HUES48 (cell line): ENCODE measurements at regions not wholly inside any gene's neighbourhood (a gene's known extent, or its start where the extent isn't known, plus 50 kb on each side); places are given as distances from the start of the nearest gene placed in this dataset.

Source experiments
- H3K27ac ChIP-seq: one replicate; pipeline ENCODE4 v1.7.0; 2013; ENCODE audit warnings: low read depth, low read length, inconsistent platforms
- H3K27me3 ChIP-seq: 2 replicates; pipeline ENCODE4 v1.6.1; 2013; ENCODE audit warnings: mild to moderate bottlenecking, low read length; ENCODE audit not compliant: control insufficient read depth, insufficient read depth
- H3K36me3 ChIP-seq: 2 replicates; pipeline ENCODE4 v1.6.1; 2013; ENCODE audit warnings: low read length; ENCODE audit not compliant: control insufficient read depth, insufficient read depth
- H3K4me1 ChIP-seq: 2 replicates; pipeline ENCODE4 v1.6.1; 2013; ENCODE audit warnings: mild to moderate bottlenecking, low read length; ENCODE audit not compliant: control insufficient read depth, insufficient read depth
- H3K4me3 ChIP-seq: 2 replicates; pipeline ENCODE4 v1.5.1; 2013; ENCODE audit warnings: mild to moderate bottlenecking, low read depth, low read length
- H3K9ac ChIP-seq: 2 replicates; pipeline ENCODE4 v1.6.1; 2013; ENCODE audit warnings: mild to moderate bottlenecking, low read depth, low read length, moderate library complexity
- H3K9me3 ChIP-seq: 2 replicates; pipeline ENCODE4 v1.6.1; 2013; ENCODE audit warnings: low read length; ENCODE audit not compliant: control insufficient read depth, insufficient read depth

DNA sequence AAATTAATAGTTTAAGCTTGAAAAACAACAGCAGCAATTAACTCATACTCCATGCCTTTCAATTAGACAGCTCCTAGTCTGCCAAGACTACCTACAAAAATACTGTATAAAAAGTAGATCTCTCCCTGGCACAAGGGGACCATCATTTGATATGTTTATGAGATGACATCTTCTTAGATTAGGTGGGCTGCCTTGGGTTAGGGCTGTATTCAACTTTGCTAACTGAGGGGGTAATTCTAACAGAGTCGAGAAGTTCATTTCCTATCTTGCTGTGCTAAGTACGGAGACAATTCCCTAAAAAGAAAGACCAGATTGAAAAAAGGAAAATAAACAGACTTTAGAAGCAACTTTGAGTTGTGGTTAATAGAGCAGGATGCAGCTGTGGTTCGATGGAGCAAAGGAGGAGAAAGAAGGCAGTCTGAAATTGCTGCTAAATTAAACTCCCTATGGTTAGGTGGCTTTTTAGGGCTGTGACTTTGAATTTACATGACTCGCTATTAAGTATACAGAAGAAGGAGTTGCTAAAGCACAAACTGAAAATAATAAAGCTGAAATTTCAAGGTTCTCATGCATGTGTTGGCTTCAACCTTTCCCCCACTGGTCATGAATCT lies 75.4 kb downstream of the CDC7 start:
- Histone ChIP-seq H3K9me3 (no peaks in the 10 kb centered on the region), H3K27ac (no peak overlapping the region), H3K4me3 (no peak overlapping the region), H3K36me3 (no peaks in the 10 kb centered on the region), H3K27me3 (no peaks in the 10 kb centered on the region), H3K9ac (no peak overlapping the region), H3K4me1 (peaks cover 7% of the 10 kb centered on the region; the same call in 1 of the 2 replicates)

DNA sequence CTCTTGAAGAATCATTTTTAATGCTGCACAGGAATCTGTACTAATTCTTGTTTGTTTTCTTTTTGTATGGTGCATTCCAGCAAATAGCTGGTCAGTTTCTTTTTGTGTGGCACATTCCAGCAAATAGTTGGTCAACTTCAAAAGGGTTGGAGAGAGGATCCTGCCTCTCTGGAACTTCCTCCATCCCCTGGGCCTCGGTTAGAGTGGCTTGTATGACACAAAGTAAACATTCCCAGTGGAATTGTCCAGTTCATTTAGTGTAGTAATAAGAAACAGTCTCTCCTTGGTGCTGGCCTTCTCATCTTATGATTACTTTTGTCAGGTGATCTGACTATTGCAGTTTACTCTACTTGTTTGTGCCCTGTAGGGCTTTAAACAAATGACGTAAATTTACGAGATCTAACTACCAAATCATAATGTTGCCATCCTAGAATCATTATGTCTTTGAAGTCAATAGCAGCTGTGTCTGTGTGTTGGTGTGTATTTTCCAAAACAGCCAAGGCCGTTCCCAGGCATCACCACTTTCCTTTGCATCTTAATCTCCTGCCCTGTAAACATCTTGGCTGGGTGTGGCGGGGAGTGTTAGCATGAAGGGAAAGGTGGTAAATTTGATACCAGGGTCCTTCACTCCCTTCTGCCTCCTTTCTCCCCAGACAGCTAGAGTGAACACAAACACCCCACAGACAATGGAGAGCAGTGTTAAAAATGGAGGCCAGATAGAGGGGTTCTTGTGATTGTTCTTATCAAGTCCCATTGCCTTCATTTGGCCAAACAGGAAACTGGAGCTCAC lies 77.9 kb downstream of the CDC7 start:
- no peaks in the 10 kb centered on the region for H3K27me3 ChIP-seq
- H3K27ac ChIP-seq = no peak overlapping the region
- no peak overlapping the region for H3K9ac ChIP-seq
- no peaks in the 10 kb centered on the region for H3K36me3 ChIP-seq
- H3K4me3 ChIP-seq = no peak overlapping the region
- no peaks in the 10 kb centered on the region for H3K9me3 ChIP-seq
- peaks cover 7% of the 10 kb centered on the region; the same call in 1 of the 2 replicates for H3K4me1 ChIP-seq

DNA sequence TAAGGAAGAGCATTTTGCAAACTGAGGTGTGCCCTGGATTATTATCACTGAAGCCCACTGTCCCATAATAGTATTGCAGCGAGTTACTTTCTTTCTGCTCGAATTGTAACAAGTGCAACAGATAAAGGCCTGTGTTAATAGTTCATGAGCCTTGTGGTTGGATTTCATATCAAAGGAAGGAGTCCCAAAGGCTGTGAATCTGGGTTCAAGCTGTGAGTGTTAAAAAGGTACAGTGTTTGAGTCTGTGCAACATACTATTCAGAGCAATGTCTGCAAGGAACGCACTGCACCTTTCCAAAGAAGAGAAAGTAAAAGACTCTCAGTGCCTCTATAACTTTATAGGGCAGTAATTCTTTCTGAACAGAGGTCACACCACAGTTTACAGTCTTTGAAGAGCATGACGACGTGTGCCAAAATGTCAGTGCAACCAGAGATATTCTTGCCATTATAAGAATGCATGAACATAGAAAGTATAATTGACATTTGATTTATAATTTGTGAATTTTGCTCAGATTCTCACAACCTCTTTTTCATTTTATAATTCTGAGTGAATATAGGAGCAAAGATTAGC lies 79.1 kb downstream of the CDC7 start:
- no peaks in the 10 kb centered on the region for H3K36me3 ChIP-seq
- no peak overlapping the region for H3K27ac ChIP-seq
- no peak overlapping the region for H3K9ac ChIP-seq
- no peaks in the 10 kb centered on the region for H3K27me3 ChIP-seq
- no peaks in the 10 kb centered on the region for H3K9me3 ChIP-seq
- no peak overlapping the region for H3K4me3 ChIP-seq
- H3K4me1 ChIP-seq = peaks cover 7% of the 10 kb centered on the region; the same call in 1 of the 2 replicates

DNA sequence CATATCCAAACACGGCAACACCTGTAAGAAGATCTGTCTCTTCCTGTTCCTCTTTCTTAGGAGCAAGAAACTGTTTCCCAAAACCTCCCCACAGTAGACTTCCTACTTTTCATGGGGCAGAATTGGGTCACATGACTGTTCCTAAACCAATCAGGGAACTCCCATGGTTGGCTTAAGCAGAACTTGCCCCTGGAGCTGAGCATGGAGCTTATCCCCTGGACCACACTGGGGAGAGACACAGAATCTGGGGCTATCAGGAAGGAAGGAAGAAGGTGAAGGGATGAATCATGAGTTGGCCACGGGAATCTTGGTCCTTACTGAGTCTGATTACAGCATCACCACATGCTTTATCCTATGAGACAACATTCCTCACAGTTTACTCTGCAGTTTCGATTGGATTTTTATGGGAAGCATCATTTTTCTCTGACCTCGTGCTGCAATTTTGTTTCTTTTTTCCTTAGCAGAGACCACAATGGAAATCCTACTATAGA lies 81.8 kb downstream of the CDC7 start:
- no peak overlapping the region for H3K9ac ChIP-seq
- H3K9me3 ChIP-seq = no peaks in the 10 kb centered on the region
- H3K4me3 ChIP-seq = no peak overlapping the region
- H3K4me1 ChIP-seq = peaks cover 4% of the 10 kb centered on the region; the same call in 1 of the 2 replicates
- no peaks in the 10 kb centered on the region for H3K36me3 ChIP-seq
- H3K27me3 ChIP-seq = no peaks in the 10 kb centered on the region
- H3K27ac ChIP-seq = no peak overlapping the region

DNA sequence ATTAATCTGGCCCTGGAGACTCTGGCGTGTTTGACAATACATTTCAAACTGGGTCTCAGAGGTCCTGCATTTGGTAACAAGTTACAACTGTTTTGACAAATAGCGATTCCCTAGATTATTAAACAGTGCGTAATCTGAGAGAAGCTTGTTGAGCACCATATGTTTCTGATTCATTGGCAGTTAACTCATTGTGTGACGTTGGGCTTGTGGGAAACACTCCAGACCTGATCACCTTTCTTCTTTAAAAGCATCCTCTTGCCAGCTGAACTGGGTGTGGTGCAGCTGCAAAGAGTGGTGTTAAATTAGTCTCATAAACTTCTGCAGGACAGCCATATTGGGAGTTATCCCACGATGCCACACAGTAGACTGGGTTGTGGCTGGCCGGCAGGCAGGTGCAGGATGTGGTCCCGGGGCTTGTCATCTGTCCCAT lies 82.7 kb downstream of the CDC7 start:
- H3K9ac ChIP-seq = no peak overlapping the region
- H3K4me1 ChIP-seq = peaks cover 4% of the 10 kb centered on the region; the same call in 1 of the 2 replicates
- no peaks in the 10 kb centered on the region for H3K36me3 ChIP-seq
- no peaks in the 10 kb centered on the region for H3K27me3 ChIP-seq
- no peaks in the 10 kb centered on the region for H3K9me3 ChIP-seq
- H3K27ac ChIP-seq = no peak overlapping the region
- H3K4me3 ChIP-seq = no peak overlapping the region

DNA sequence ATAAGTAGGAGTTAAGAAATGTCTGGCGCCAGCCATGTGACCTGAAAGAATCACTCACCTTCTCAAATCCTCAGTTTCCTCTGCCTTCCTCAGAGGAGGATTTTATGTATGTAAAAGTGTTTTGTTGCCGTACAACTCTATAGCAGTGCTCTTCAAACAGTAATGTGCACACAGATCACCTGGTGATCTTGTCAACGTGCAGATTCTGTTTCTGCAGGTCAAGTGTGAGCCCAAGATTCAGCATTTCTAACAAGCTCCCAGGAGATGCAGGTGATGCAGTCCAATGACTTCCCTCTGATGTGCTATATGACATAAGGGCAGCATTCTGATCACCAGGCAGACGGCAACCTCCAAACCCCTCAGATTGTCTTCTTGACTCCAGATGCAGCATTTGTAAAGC lies 83.7 kb downstream of the CDC7 start:
- Histone ChIP-seq H3K4me1 (peaks cover 1% of the 10 kb centered on the region; the same call in 1 of the 2 replicates), H3K4me3 (no peak overlapping the region), H3K36me3 (no peaks in the 10 kb centered on the region), H3K27me3 (no peaks in the 10 kb centered on the region), H3K27ac (no peak overlapping the region), H3K9ac (no peak overlapping the region), H3K9me3 (no peaks in the 10 kb centered on the region)

DNA sequence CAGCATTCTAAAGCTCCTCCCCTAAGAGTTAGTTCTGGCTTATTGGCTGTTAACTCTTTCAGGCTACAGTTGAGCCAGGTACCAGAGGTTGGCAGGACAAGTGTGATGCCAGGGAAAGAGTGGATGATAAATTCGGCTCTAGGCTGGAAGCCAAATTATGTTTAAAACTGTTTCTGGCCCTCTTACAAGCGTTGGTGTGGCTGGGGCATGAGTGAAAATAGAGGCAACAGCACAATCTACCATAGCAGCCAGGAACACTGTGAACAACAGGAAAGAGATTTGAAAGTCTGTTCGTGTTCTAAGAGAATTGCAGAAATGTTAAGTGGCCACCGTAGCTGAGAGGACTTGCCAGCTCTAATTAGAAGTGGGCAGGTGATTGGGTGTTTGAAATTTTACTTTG lies 84.2 kb downstream of the CDC7 start:
- H3K27me3 ChIP-seq = no peaks in the 10 kb centered on the region
- no peak overlapping the region for H3K4me3 ChIP-seq
- H3K4me1 ChIP-seq = peaks cover 6% of the 10 kb centered on the region
- no peak overlapping the region for H3K9ac ChIP-seq
- H3K9me3 ChIP-seq = no peaks in the 10 kb centered on the region
- H3K36me3 ChIP-seq = no peaks in the 10 kb centered on the region
- H3K27ac ChIP-seq = no peak overlapping the region

DNA sequence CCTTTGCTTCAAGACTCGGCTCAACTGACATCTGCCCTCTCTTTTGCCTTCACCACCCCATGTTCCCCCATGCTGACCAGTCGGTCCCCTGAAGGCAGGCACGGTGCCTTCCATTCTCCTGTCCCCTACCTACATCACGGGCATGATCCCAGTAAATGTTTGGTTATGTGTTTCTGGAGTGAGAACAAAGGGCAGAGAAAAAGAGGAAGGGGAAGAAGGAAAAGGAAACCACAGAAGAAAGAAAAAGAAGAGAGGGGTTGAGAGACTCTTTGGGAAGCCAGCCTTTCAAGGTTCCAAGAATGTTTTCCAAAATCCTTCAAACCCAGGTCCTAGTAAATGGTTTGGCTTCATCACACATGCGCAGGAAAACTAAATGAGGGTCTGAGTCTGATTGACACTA lies 84.9 kb downstream of the CDC7 start:
- no peaks in the 10 kb centered on the region for H3K9me3 ChIP-seq
- no peak overlapping the region for H3K9ac ChIP-seq
- no peak overlapping the region for H3K27ac ChIP-seq
- H3K4me3 ChIP-seq = no peak overlapping the region
- no peaks in the 10 kb centered on the region for H3K36me3 ChIP-seq
- peaks cover 6% of the 10 kb centered on the region for H3K4me1 ChIP-seq
- no peaks in the 10 kb centered on the region for H3K27me3 ChIP-seq

DNA sequence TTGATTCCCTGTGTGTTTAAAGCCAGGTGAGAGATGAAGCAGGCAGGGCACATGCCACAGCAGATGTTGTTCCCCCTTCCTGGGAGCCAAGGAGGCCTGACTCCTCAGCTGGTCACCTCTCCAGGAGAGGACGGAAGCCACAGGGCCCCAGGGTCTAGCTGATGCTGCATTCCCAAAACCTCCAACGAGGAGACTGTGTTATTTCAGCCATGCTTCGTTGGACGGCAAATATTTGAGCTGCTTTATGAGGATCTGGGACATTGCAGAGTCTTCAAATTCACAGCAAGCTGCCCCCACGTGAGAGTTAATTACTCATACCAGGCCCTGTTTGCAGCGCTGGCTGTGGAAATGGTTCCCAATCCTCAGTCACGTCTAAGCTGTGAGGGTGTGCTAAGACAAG lies 85.3 kb downstream of the CDC7 start:
- H3K9ac ChIP-seq = no peak overlapping the region
- no peaks in the 10 kb centered on the region for H3K36me3 ChIP-seq
- no peak overlapping the region for H3K27ac ChIP-seq
- H3K27me3 ChIP-seq = no peaks in the 10 kb centered on the region
- H3K9me3 ChIP-seq = no peaks in the 10 kb centered on the region
- peaks cover 6% of the 10 kb centered on the region for H3K4me1 ChIP-seq
- no peak overlapping the region for H3K4me3 ChIP-seq

DNA sequence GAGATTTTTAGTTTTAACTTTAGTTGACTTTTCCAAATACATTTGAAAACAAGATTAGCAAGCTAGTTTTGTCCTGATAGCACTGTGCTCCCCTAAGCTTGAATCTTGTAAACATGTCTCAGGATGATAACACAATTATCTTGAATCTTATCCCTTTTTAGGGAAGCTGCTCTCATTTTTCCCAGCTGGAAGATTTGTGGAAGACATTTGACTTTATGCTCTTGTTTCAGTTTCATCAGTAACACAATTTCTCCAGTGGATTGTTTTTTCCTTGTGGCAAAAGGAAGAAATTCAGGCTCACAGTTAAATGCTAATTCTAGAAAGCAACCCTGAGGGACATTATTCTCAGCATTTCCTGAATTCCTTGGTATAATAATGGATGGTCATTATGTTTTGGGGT lies 88.8 kb downstream of the CDC7 start:
- H3K27me3 ChIP-seq = no peaks in the 10 kb centered on the region
- H3K4me3 ChIP-seq = no peak overlapping the region
- no peak overlapping the region for H3K9ac ChIP-seq
- no peaks in the 10 kb centered on the region for H3K9me3 ChIP-seq
- H3K4me1 ChIP-seq = peaks cover 13% of the 10 kb centered on the region
- H3K36me3 ChIP-seq = no peaks in the 10 kb centered on the region
- H3K27ac ChIP-seq = no peak overlapping the region
